NB4 (cell line): ENCODE measurements at regions not wholly inside any gene's neighbourhood (a gene's known extent, or its start where the extent isn't known, plus 50 kb on each side); places are given as distances from the start of the nearest gene placed in this dataset.
"Not testable (repeated sequence)": the region's sequence is repeated elsewhere in the genome, so short reads cannot be mapped to it uniquely, and the experiment has no call there.

Source experiments
- DNase-seq: peaks from one replicate; pipeline ENCODE4 v3.0.0; 2010; ENCODE audit warnings: low read depth
- H3K4me3 ChIP-seq: one replicate; pipeline ENCODE4 v1.5.1; 2011; ENCODE audit warnings: mild to moderate bottlenecking, low read depth, low read length, moderate library complexity
- MYC ChIP-seq: IDR thresholded peaks from 2 replicates; pipeline ENCODE4 v1.6.1; 2011; ENCODE audit warnings: low read depth, low read length
- POLR2A ChIP-seq: IDR thresholded peaks from 2 replicates; pipeline ENCODE4 v1.6.1; 2011; ENCODE audit warnings: mild to moderate bottlenecking; ENCODE audit not compliant: insufficient read length; ENCODE audit errors: extremely low read depth
- TF ChIP-seq, protein P1 (sequence below): IDR thresholded peaks from 2 replicates; pipeline ENCODE4 v1.6.1; 2011; ENCODE audit warnings: low read depth, low read length
- TF ChIP-seq, protein P2 (sequence below): IDR thresholded peaks from one replicate; pipeline ENCODE4 v1.5.1; 2012; ENCODE audit warnings: low read depth, low read length

DNA sequence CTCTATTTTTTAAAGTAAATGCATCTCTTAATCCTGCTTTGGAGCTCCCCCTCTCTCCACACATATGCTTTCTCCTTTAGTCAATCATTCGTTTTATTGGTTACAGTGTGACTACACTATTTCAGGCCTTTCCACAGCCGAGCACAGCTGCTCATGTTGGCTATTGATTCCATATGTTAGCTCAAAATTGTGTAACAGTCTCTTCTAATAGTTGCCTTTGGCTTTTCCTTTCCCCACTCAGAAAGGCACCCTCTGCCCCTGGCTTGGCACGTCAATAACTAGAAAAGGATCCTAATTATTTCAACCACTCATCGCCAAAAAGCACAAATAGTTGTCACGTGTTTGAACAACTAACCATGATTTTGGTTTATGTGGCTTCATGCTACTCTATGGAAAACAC is 410.3 kb upstream of the SLC35B3 start:
- no peak overlapping the region for H3K4me3 ChIP-seq
- no peak for DNase-seq
- TF ChIP-seq POLR2A, result no peak
- TF ChIP-seq MYC, result no peak
- TF ChIP-seq, protein P1, sequence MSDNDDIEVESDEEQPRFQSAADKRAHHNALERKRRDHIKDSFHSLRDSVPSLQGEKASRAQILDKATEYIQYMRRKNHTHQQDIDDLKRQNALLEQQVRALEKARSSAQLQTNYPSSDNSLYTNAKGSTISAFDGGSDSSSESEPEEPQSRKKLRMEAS, result no peak
- TF ChIP-seq, protein P2, sequence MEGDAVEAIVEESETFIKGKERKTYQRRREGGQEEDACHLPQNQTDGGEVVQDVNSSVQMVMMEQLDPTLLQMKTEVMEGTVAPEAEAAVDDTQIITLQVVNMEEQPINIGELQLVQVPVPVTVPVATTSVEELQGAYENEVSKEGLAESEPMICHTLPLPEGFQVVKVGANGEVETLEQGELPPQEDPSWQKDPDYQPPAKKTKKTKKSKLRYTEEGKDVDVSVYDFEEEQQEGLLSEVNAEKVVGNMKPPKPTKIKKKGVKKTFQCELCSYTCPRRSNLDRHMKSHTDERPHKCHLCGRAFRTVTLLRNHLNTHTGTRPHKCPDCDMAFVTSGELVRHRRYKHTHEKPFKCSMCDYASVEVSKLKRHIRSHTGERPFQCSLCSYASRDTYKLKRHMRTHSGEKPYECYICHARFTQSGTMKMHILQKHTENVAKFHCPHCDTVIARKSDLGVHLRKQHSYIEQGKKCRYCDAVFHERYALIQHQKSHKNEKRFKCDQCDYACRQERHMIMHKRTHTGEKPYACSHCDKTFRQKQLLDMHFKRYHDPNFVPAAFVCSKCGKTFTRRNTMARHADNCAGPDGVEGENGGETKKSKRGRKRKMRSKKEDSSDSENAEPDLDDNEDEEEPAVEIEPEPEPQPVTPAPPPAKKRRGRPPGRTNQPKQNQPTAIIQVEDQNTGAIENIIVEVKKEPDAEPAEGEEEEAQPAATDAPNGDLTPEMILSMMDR, result no peak

DNA sequence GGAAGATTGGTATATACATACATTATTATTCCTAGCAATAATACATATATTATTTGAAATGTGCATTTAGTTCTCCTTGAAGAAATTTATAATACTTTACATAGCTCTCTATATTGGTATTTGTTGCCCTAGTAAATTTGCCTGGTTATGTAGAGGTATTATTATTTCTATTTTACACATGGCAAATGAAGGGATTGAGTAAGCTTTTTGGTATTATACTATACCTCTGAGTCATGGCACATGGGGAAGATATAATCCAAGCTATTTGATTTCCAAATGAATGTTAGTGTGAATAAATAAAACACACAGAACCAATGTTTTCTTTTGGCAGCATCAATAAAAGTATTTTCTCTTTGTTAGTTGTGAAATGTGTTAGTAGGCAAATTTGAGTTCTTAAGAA is 409.6 kb upstream of the SLC35B3 start:
- DNase-seq, result no peak
- no peak for TF ChIP-seq MYC
- TF ChIP-seq POLR2A, result no peak
- TF ChIP-seq, protein P2, result no peak
- TF ChIP-seq, protein P1, result no peak
- no peak overlapping the region for H3K4me3 ChIP-seq

DNA sequence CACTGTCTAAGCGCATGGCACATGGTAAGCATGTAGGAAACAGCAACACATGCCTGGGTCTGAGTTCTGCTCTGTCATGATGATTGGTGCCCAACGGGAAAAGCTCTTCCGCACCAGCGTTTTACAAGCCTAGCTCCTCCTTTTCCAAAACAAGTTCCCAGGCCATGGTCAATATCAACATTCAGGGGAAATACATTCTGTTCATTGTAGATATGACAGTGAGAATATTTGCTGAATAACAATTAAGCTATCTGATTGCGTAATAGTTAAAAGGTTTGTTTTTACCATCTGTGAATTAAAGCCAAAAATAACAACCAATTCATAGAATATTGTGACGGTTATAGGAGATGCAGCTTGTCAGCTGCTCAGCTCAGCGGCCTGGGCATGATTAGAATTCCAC is 404.3 kb upstream of the SLC35B3 start:
- no peak for TF ChIP-seq POLR2A
- no peak for TF ChIP-seq MYC
- TF ChIP-seq, protein P2, result no peak
- TF ChIP-seq, protein P1, result no peak
- DNase-seq, result no peak
- H3K4me3 ChIP-seq, result no peak overlapping the region

DNA sequence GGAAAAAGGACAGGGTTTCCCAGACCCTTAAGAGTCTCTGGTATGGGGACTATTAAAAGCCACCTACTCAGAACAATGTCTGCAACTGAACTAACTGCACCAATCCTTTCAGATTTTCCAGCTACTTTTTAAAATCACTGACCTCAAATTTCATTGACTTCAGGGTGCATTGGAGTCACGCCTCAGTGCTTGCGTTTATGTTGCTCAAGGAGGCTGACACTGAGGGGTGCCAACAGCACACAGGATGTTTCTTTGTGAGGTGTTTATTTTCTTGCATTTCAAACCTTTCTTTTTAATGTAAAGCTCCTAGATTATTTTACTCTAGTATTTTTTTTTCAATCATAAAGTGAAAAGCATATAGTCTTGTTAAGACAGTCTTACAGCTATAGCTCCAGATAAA is 402.0 kb upstream of the SLC35B3 start:
- TF ChIP-seq POLR2A (no peak), MYC (no peak)
- TF ChIP-seq, protein P1, result no peak
- TF ChIP-seq, protein P2, result no peak

DNA sequence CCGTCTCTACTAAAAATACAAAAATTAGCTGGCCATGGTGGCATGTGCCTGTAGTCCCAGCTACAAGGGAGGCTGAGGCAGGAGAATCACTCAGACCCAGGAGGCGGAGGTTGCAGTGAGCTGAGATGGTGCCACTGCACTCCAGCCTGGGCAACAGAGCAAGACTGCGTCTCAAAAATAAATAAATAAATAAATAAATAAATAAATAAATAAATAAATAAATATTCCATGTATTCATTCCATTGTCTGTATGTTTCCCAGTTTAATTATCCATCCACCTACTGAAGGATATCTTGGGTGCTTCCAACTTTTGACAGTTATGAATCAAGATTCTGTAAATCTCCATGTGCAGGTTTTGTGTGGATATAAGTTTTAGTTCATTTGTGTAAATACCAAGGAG is 397.4 kb upstream of the SLC35B3 start:
- not testable (repeated sequence) for H3K4me3 ChIP-seq, DNase-seq

More for the DNA sequence above, 402.0 kb upstream of the SLC35B3 start:
- DNase-seq, result no peak
- H3K4me3 ChIP-seq, result no peak overlapping the region

DNA sequence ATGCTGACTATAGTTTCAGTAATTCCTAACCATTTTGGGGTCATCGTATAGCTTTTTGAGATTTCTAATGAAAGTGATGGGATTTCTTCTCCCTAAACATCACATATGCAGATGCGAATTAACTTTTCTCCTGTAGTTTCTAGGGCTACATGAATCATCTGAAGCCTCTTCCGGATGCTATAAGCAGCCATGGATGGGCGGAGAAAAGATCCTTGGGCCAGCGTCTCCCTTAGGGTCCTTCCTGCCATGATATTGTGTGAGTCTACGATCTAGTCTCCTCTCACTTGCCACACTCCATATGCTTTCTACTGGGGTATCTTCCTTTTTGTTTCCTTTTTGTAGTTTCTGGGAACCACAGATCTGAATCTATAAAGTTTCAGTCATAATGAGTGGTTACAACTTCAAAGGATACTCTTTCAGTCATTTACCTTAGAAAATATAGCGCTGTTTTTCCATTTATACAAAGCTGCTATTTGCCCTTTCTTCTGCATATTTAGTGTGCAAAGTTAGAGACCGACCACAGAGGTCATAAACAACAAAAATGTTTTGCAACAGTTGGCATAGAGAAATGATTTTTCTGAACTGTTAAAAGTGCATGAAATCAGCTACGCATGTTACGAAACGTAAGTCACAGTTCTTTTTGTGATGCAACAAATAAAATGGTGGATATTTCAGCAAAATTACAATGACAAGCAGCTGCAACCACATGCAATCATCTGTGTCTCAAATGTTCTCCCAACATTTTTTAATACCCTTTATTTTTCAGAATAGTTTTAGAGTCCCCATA is 396.2 kb upstream of the SLC35B3 start:
- peak; percentile 80 for DNase-seq
- peak overlapping the region; percentile 54 for H3K4me3 ChIP-seq
- no peak for TF ChIP-seq MYC
- TF ChIP-seq, protein P1, result 0 out of 2 replicates have a peak, but pooled peaks have one; percentile 21
- TF ChIP-seq, protein P2, result no peak
- TF ChIP-seq POLR2A, result no peak
